DOHH2 (cell line): ENCODE measurements at regions not wholly inside any gene's neighbourhood (a gene's known extent, or its start where the extent isn't known, plus 50 kb on each side); places are given as distances from the start of the nearest gene placed in this dataset.

Source experiments
- H3F3A ChIP-seq: fragments of 200-600 bp; sonication (generic), shearing (Covaris generic); 2 replicates; pipeline ENCODE4 v1.6.0; 2016; ENCODE audit warnings: antibody characterized with exemption, mild to moderate bottlenecking; ENCODE audit not compliant: control insufficient read depth, insufficient read depth
- H3K27ac ChIP-seq: fragments of 200-600 bp; sonication (generic); 2 replicates; pipeline ENCODE4 v1.5.1; 2014; ENCODE audit warnings: low read depth, mild to moderate bottlenecking, low read length, moderate library complexity
- H3K27me3 ChIP-seq: fragments of 200-600 bp; sonication (generic); 2 replicates; pipeline ENCODE4 v1.6.1; 2014; ENCODE audit warnings: mild to moderate bottlenecking, low read length, mixed read lengths; ENCODE audit not compliant: control insufficient read depth
- H3K36me3 ChIP-seq: fragments of 200-600 bp; sonication (generic); 2 replicates; pipeline ENCODE4 v1.6.1; 2014; ENCODE audit warnings: mild to moderate bottlenecking, low read length, moderate library complexity, mixed read lengths; ENCODE audit not compliant: control insufficient read depth
- H3K4me1 ChIP-seq: fragments of 200-600 bp; sonication (generic); 2 replicates; pipeline ENCODE4 v1.6.1; 2014; ENCODE audit warnings: mild to moderate bottlenecking, low read length, mixed read lengths; ENCODE audit not compliant: control insufficient read depth
- H3K4me2 ChIP-seq: fragments of 200-600 bp; sonication (generic); 2 replicates; pipeline ENCODE4 v1.6.0; 2014; ENCODE audit warnings: mild to moderate bottlenecking, low read length, moderate library complexity
- H3K4me3 ChIP-seq: fragments of 200-600 bp; sonication (generic); 2 replicates; pipeline ENCODE4 v1.5.1; 2014; ENCODE audit warnings: mild to moderate bottlenecking, low read length, mixed read lengths
- H3K79me2 ChIP-seq: fragments of 200-600 bp; sonication (generic); 2 replicates; pipeline ENCODE4 v1.6.1; 2014; ENCODE audit warnings: mild to moderate bottlenecking, low read length, mixed read lengths; ENCODE audit not compliant: control insufficient read depth
- H3K9me2 ChIP-seq: fragments of 200-600 bp; sonication (generic); replicated peaks from 2 replicates; pipeline ENCODE4 v1.6.1; 2014; ENCODE audit warnings: mild to moderate bottlenecking, low read length, mixed read lengths; ENCODE audit not compliant: control insufficient read depth
- H3K9me3 ChIP-seq: fragments of 200-600 bp; sonication (generic); 2 replicates; pipeline ENCODE4 v1.6.1; 2014; ENCODE audit warnings: antibody characterized with exemption, low read length, mixed read lengths; ENCODE audit not compliant: control insufficient read depth, insufficient read depth
- H4K20me1 ChIP-seq: fragments of 200-600 bp; sonication (generic); 2 replicates; pipeline ENCODE4 v1.6.0; 2014; ENCODE audit warnings: low read depth, mild to moderate bottlenecking, antibody characterized with exemption, low read length, moderate library complexity; ENCODE audit not compliant: control insufficient read depth, insufficient read depth
- EZH2phosphoT487 ChIP-seq: fragments of 200-600 bp; sonication (generic); IDR thresholded peaks from 2 replicates; pipeline ENCODE4 v1.6.1; 2017; ENCODE audit warnings: borderline replicate concordance, mild to moderate bottlenecking, antibody characterized with exemption, low read length, moderate library complexity, mixed read lengths
- TF ChIP-seq, protein P1 (sequence below): fragments of 200-600 bp; sonication (generic); IDR thresholded peaks from one replicate; pipeline ENCODE4 v1.5.1; 2014; ENCODE audit warnings: antibody characterized with exemption, mild to moderate bottlenecking, low read depth, low read length; ENCODE audit not compliant: poor library complexity, severe bottlenecking

DNA sequence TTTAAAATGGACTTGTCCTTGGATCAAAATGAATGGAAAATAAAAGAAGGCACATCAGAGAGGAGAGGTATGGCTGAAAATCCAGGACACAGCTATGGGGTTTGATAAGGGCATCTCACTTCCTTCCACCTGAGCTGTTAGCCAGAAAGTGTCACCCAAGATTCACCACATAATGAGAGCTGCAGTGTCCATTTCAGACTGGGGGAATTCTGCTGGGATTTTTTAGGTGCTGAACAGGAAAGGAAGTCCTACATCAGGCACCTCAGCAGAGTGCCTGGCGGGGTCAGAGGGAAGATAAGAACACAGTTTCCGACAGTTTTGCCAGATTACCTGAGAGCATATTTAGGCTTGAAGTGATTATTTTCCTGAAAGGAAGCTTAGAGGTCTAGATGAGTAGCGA lies 187.6 kb upstream of the HNMT start:
- Histone ChIP-seq H3K9me2 (no peaks in the 10 kb centered on the region), H3F3A (no peaks in the 10 kb centered on the region), H3K4me3 (no peak overlapping the region), H4K20me1 (no peaks in the 10 kb centered on the region), H3K4me1 (no peaks in the 10 kb centered on the region), H3K9me3 (no peaks in the 10 kb centered on the region), H3K79me2 (no peaks in the 10 kb centered on the region), H3K27ac (no peak overlapping the region), H3K27me3 (no peaks in the 10 kb centered on the region), H3K4me2 (no peak overlapping the region), H3K36me3 (no peaks in the 10 kb centered on the region)
- TF ChIP-seq, protein P1, sequence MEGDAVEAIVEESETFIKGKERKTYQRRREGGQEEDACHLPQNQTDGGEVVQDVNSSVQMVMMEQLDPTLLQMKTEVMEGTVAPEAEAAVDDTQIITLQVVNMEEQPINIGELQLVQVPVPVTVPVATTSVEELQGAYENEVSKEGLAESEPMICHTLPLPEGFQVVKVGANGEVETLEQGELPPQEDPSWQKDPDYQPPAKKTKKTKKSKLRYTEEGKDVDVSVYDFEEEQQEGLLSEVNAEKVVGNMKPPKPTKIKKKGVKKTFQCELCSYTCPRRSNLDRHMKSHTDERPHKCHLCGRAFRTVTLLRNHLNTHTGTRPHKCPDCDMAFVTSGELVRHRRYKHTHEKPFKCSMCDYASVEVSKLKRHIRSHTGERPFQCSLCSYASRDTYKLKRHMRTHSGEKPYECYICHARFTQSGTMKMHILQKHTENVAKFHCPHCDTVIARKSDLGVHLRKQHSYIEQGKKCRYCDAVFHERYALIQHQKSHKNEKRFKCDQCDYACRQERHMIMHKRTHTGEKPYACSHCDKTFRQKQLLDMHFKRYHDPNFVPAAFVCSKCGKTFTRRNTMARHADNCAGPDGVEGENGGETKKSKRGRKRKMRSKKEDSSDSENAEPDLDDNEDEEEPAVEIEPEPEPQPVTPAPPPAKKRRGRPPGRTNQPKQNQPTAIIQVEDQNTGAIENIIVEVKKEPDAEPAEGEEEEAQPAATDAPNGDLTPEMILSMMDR, result no peak
- TF ChIP-seq EZH2phosphoT487, result no peak

GRCh38 chr2:137797641-137798040 lies 166.6 kb upstream of the HNMT start:
- Histone ChIP-seq H3K36me3 (no peaks in the 10 kb centered on the region), H3F3A (no peaks in the 10 kb centered on the region), H3K4me2 (no peak overlapping the region), H3K9me2 (no peaks in the 10 kb centered on the region), H3K9me3 (peaks cover 4% of the 10 kb centered on the region; the same call in 1 of the 2 replicates), H3K27ac (no peak overlapping the region), H3K4me1 (no peaks in the 10 kb centered on the region), H3K27me3 (no peaks in the 10 kb centered on the region), H3K4me3 (no peak overlapping the region), H4K20me1 (no peaks in the 10 kb centered on the region), H3K79me2 (no peaks in the 10 kb centered on the region)
- TF ChIP-seq, protein P1, result no peak
- no peak for TF ChIP-seq EZH2phosphoT487

- no peaks in the 10 kb centered on the region for H3K79me2 ChIP-seq
- H3K36me3 ChIP-seq, result no peaks in the 10 kb centered on the region
- H3K27ac ChIP-seq, result no peak overlapping the region
- no peaks in the 10 kb centered on the region for H3K27me3 ChIP-seq
- no peaks in the 10 kb centered on the region for H3F3A ChIP-seq
- peaks cover 4% of the 10 kb centered on the region; the same call in 1 of the 2 replicates for H3K9me3 ChIP-seq
- no peaks in the 10 kb centered on the region for H4K20me1 ChIP-seq
- no peak overlapping the region for H3K4me2 ChIP-seq
- no peak overlapping the region for H3K4me3 ChIP-seq
- no peaks in the 10 kb centered on the region for H3K9me2 ChIP-seq
- no peak for TF ChIP-seq EZH2phosphoT487
- TF ChIP-seq, protein P1, result no peak
- H3K4me1 ChIP-seq, result no peaks in the 10 kb centered on the region
Measured at GRCh38 chr2:137799600-137799999, 164.7 kb upstream of the HNMT start.
